Progenitor cell of endocrine pancreas (in vitro differentiated cells): ENCODE measurements at regions not wholly inside any gene's neighbourhood (a gene's known extent, or its start where the extent isn't known, plus 50 kb on each side); places are given as distances from the start of the nearest gene placed in this dataset.

ENCODE experiments used
- DNase-seq: peaks from one replicate; pipeline ENCODE4 v3.0.0; 2021; ENCODE audit warnings: low spot score; ENCODE audit not compliant: unreplicated experiment
- H3K27ac Mint-ChIP-seq: 2 replicates; pipeline ENCODE4 v1.8.0; 2021; ENCODE audit warnings: mild to moderate bottlenecking, moderate library complexity, mixed read lengths
- H3K27me3 Mint-ChIP-seq: 2 replicates; pipeline ENCODE4 v1.8.0; 2021; ENCODE audit warnings: mixed read lengths
- H3K36me3 Mint-ChIP-seq: 2 replicates; pipeline ENCODE4 v1.8.0; 2022; ENCODE audit warnings: mixed read lengths; ENCODE audit not compliant: insufficient read depth
- H3K4me1 Mint-ChIP-seq: 2 replicates; pipeline ENCODE4 v1.8.0; 2021; ENCODE audit warnings: low read depth, mixed read lengths
- H3K4me3 Mint-ChIP-seq: 2 replicates; pipeline ENCODE4 v1.8.0; 2021; ENCODE audit warnings: low read depth, mild to moderate bottlenecking, moderate library complexity, mixed read lengths
- H3K9me3 Mint-ChIP-seq: 2 replicates; pipeline ENCODE4 v1.8.0; 2021; ENCODE audit warnings: low read depth, mixed read lengths
- CTCF ChIP-seq: fragments of 200-600 bp; sonication (generic); IDR thresholded peaks from one replicate; pipeline ENCODE4 v1.5.0; 2021; ENCODE audit warnings: antibody characterized with exemption, mild to moderate bottlenecking; ENCODE audit not compliant: unreplicated experiment

- H3K9me3 Mint-ChIP-seq, result peaks cover 3% of the 10 kb centered on the region
- H3K36me3 Mint-ChIP-seq, result no peaks in the 10 kb centered on the region
- no peak for DNase-seq
- no peak overlapping the region for H3K4me3 Mint-ChIP-seq
- no peak overlapping the region for H3K27ac Mint-ChIP-seq
- peaks cover 2% of the 10 kb centered on the region for H3K27me3 Mint-ChIP-seq
- TF ChIP-seq CTCF, result no peak
- H3K4me1 Mint-ChIP-seq, result no peaks in the 10 kb centered on the region
Measured at GRCh38 chr13:97710797-97711196, 242.7 kb upstream of the IPO5 start.

GRCh38 chr13:97712770-97713169 is 240.7 kb upstream of the IPO5 start:
- TF ChIP-seq CTCF, result no peak
- H3K36me3 Mint-ChIP-seq, result no peaks in the 10 kb centered on the region
- no peaks in the 10 kb centered on the region for H3K9me3 Mint-ChIP-seq
- no peak for DNase-seq
- no peaks in the 10 kb centered on the region for H3K27me3 Mint-ChIP-seq
- no peak overlapping the region for H3K27ac Mint-ChIP-seq
- no peak overlapping the region for H3K4me3 Mint-ChIP-seq
- no peaks in the 10 kb centered on the region for H3K4me1 Mint-ChIP-seq

GRCh38 chr13:97715763-97716162 is 237.7 kb upstream of the IPO5 start:
- Mint-ChIP-seq H3K36me3 (no peaks in the 10 kb centered on the region), H3K9me3 (no peaks in the 10 kb centered on the region), H3K4me1 (no peaks in the 10 kb centered on the region), H3K27me3 (no peaks in the 10 kb centered on the region), H3K27ac (no peak overlapping the region), H3K4me3 (no peak overlapping the region)
- DNase-seq, result no peak
- TF ChIP-seq CTCF, result no peak

GRCh38 chr13:97716746-97717145 is 236.7 kb upstream of the IPO5 start:
- no peak for TF ChIP-seq CTCF
- no peaks in the 10 kb centered on the region for H3K27me3 Mint-ChIP-seq
- no peaks in the 10 kb centered on the region for H3K9me3 Mint-ChIP-seq
- no peaks in the 10 kb centered on the region for H3K36me3 Mint-ChIP-seq
- DNase-seq, result no peak
- H3K27ac Mint-ChIP-seq, result no peak overlapping the region
- no peaks in the 10 kb centered on the region for H3K4me1 Mint-ChIP-seq
- no peak overlapping the region for H3K4me3 Mint-ChIP-seq

- H3K4me3 Mint-ChIP-seq, result no peak overlapping the region
- TF ChIP-seq CTCF, result no peak
- no peak for DNase-seq
- H3K4me1 Mint-ChIP-seq, result peaks cover 2% of the 10 kb centered on the region
- H3K27ac Mint-ChIP-seq, result no peak overlapping the region
- no peaks in the 10 kb centered on the region for H3K36me3 Mint-ChIP-seq
- H3K9me3 Mint-ChIP-seq, result no peaks in the 10 kb centered on the region
- no peaks in the 10 kb centered on the region for H3K27me3 Mint-ChIP-seq
Measured at GRCh38 chr13:97719736-97720135, 233.7 kb upstream of the IPO5 start.

- DNase-seq, result no peak
- TF ChIP-seq CTCF, result no peak
- Mint-ChIP-seq H3K9me3 (no peaks in the 10 kb centered on the region), H3K36me3 (no peaks in the 10 kb centered on the region), H3K27me3 (no peaks in the 10 kb centered on the region), H3K27ac (no peak overlapping the region), H3K4me3 (no peak overlapping the region), H3K4me1 (peaks cover 2% of the 10 kb centered on the region)
Measured at GRCh38 chr13:97720896-97721295, 232.6 kb upstream of the IPO5 start.
